MM.1S (cell line): ENCODE measurements at regions not wholly inside any gene's neighbourhood (a gene's known extent, or its start where the extent isn't known, plus 50 kb on each side); places are given as distances from the start of the nearest gene placed in this dataset.

Source experiments
- CTCF ChIP-seq: fragments of 300-600 bp; sonication (generic); IDR thresholded peaks from 2 replicates; pipeline ENCODE4 v1.5.1; 2016; ENCODE audit warnings: antibody characterized with exemption, low read length, mixed read lengths
- EZH2 ChIP-seq: fragments of 300-600 bp; sonication (generic); optimal IDR thresholded peaks from 2 replicates; pipeline ENCODE3; 2017; ENCODE audit warnings: low read depth, mild to moderate bottlenecking, antibody characterized with exemption, low read length, mixed read lengths
- EZH2phosphoT487 ChIP-seq: fragments of 300-600 bp; sonication (generic); IDR thresholded peaks from 2 replicates; pipeline ENCODE4 v1.6.1; 2018; ENCODE audit warnings: antibody characterized with exemption, low read length

DNA sequence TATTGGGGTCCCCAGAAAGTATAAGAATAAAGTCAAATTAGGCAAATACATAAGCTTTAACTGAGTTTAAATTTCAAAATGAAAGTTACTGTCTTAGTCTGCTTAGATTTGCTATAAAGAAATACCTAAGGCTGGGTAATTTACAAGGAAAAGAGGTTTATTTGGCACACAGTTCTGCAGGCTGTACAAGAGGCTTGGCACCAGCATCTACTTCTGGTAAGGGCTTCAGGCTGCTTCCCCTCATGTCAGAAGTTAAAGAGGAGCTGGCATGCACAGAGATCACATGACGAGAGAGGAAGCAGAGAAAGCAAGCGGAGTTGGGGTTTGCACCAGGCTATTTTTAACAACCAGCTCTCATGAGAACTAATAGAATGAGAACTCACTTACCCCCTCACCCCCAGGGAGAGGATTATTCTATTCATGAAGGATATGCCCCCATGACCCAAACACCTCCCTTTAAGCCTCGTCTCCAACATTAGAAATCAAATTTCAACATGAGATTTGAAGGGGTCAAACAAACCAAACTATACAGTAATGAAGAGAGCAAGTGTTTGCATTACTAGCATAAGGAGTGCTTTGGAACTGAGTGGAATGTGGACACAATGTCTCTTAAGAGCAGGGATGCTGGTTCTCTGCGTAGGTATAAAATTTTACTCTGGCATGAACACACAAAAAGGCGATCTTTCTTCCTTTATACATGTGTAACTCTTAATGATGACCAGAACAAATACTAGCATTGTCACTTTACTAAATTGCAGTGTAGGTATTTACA lies 292.8 kb upstream of the PMFBP1 start:
- TF ChIP-seq EZH2: no peak
- no peak for TF ChIP-seq CTCF
- no peak for TF ChIP-seq EZH2phosphoT487
